GM18951 (cell line): ENCODE measurements at regions not wholly inside any gene's neighbourhood (a gene's known extent, or its start where the extent isn't known, plus 50 kb on each side); places are given as distances from the start of the nearest gene placed in this dataset.

Source experiments
- POLR2A ChIP-seq: IDR thresholded peaks from 4 replicates; pipeline ENCODE4 v1.6.1; 2011; ENCODE audit warnings: mild to moderate bottlenecking; ENCODE audit not compliant: insufficient read length, insufficient read depth; ENCODE audit errors: extremely low read depth
- in situ Hi-C: fragments of 300-500 bp; cut with MboI; formaldehyde crosslinking; loops from one replicate; pipeline ENCODE4 v1.12.0; 2022; ENCODE audit warnings: low sequenced_read_pairs, mixed read lengths, inconsistent platforms; ENCODE audit not compliant: unreplicated experiment

DNA sequence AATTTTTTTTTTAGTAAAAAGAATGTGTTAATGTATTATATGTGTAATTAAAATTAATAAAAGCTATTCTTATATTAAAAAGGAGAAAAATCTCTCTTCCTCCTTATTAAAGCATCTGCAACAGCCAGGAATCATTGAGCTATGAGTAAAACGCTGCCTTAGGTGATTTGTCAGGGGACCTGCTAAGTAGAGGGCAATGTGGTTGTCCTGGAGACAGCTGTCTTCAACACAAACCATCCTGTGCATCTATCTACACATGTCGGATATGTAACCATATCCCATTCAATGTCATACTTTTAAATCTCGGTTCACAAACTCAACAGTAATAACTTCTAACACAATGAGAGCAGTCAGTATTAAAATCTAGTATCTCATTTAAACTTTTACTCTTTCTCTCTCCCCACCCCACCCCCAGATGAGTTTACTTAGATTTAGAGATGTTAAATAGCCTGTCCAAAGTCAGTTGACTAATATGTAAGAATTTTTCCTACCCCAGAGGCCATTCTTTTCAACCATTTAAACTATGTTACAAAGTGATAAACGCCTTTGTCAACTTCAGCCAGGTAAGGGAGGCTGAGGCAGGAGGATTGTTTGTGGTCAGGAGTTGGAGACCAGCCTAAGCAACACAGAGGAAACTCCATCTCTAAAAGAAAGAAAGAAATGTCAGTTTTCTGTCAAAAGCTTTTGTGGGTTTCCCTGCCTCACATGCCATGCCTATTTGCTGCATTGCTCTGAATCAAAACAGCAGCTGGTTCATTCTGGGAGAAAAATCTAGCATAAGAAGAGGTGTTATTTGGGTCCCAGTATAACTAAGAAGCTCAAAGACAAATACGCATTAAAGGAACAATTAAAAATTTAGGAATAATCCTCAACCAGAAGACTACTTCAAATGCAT, 413.7 kb upstream of the CCDC196 start:
- TF ChIP-seq POLR2A = no peak
- in situ Hi-C loops = loop anchor here (10.0 to 25.0 kb wide), 2 partner anchors 660 to 908 kb away; partner anchors contain the start of gene FUT8

DNA sequence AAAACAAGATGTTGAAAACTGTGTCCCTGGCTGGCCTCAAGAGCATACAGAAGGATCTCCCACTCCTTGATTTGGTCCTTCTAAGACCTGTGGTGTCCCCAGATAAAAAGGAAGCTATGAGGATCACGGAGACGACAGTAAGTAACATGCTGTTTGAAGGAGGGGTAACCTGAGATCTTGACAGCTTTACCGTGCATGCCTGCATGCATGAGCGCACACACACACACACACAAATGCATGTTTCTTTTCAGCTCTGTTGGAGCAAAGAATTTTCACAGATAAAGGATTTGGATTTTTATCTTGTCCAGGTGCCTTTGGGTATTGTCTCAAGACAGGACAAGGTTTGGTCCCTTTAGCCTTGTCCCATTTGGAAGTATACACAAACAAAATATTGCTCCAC, 411.6 kb upstream of the CCDC196 start:
- in situ Hi-C loops = loop anchor here (10.0 to 25.0 kb wide), 2 partner anchors 662 to 910 kb away; partner anchors contain the start of gene FUT8
- TF ChIP-seq POLR2A = no peak

DNA sequence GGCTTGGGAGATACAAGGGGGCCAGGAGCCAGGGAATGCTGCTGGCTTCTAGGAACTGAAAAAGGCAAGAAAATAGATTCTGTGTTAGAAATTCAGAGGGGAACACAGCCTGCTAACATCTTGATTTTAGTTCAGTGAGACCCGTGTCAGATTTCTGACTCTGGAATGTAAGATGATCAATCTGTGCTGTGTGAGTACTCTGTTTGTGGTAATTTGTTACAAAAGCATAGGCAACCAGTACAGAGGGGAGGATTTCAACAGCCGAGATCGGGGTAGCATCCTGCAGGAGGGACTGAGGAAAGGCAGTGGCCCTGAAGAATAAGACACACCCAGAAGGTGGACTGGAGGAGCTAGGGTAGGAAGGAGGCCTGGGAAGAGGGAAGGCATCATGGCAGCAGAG, 410.0 kb upstream of the CCDC196 start:
- in situ Hi-C loops = loop anchor here (10.0 kb wide), 1 partner anchor 911 kb away; no protein-coding TSS in a partner anchor
- TF ChIP-seq POLR2A = no peak

DNA sequence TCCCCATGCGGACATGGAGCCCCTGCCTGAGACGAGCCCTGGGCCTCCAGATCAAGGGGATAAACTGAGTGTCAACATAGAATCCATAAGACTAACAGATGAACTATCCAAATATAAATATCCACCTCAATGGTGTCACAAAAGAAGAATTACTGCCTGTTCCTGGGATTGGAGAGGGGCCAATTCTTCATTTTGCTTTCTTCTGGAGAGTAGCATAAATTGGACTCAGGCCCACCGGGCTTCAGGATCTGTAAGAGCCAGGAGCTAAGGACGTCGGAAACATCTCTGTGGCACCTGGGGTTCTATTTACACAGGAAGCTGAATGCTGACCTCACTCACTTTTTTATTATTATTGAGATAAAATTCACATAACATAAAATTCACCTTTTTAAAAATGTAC, 408.2 kb upstream of the CCDC196 start:
- TF ChIP-seq POLR2A = no peak
- in situ Hi-C loops = loop anchor here (10.0 kb wide), 1 partner anchor 913 kb away; no protein-coding TSS in a partner anchor

DNA sequence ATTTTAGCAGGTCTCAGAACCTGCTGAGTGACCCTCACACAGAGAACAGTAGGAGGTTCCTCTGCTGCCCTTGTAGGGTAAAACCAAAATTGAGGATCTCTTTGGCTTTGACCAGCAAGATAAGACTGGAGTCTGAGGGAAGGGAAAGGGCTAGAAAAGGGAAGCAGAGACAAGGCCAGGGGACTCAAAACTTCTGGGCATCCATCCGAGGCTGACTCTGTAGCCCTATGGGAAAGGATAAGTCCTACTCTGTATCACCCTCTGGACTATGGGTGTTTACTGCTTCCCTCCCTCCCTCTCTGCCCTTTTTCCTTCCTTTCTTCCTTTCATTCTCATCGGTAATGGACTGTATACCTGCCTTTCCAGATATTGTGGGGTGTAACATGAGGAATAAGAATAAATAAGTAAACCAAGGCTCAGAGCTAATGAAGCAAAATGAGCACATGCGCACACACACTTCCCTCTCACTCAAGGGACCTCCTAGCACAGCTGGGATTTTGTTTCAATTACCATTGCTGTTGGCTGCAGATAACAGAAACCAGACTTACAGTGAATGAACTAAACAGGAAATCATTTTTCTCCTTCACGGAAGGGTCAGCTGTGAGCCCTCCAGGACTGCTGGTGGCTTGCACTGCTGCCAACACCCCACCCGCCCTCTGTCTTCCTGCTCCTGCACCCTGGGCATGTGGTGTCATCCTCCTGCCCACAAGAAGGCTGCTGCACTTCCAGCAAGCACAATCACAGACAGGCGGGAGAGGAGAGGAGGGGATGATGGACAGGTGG, 404.4 kb upstream of the CCDC196 start:
- in situ Hi-C loops = no loop called here
- TF ChIP-seq POLR2A = no peak

DNA sequence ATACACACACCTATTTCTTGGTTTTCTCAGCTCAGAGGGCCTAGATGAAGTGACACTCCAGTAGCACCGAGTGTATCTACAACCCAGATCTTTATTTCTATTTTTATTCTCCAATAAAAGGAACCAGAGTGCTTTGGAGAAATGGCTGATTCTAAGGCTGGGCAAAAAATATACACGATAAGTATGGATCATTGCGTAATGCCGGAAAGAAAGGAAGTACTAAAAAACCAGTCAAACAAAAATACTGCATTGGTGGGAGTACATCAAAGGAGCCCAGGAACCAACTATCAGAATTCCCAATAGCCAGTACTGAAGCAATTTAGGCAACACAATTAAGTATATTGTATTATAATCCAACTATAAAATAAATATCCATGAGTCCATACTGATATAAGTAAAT, 400.9 kb upstream of the CCDC196 start:
- in situ Hi-C loops = no loop called here
- no peak for TF ChIP-seq POLR2A

DNA sequence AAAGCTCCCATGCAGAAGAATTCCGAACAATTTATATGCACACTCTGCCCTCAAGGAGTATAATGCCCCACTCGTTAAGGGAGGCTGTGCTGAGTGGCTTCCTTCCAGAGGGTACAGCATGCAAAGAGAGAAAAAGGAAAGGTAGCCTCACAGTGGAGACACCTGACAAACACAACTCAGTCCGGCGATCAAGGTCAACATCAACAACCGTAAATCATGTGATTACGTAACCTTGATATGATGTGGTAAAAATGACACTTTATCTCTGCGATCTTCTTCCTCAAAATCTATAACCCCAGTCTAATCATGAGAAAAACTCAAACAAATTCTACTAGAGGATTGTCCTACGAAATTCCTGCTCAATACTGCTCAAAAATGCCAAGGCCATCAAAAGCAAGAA, 400.5 kb upstream of the CCDC196 start:
- TF ChIP-seq POLR2A = no peak
- in situ Hi-C loops = no loop called here

DNA sequence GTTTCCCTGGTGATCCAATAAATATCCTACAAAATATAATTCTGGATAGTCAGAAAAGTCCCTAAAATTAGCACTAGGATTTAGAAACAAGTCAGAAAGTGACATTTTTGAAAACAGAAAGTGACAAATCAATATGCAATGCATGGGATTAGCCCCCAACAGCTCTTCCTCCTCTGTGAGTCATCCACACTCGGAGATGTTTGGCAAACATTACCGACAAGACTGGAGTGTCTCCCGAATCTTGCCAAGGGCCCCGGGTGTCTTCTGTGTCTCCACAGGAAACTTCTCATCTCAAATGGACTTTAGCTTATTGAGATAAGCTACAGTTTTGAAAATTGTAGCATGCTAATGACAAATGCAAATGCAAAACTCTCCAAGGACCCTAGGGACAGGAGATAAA, 398.9 kb upstream of the CCDC196 start:
- in situ Hi-C loops = no loop called here
- no peak for TF ChIP-seq POLR2A

DNA sequence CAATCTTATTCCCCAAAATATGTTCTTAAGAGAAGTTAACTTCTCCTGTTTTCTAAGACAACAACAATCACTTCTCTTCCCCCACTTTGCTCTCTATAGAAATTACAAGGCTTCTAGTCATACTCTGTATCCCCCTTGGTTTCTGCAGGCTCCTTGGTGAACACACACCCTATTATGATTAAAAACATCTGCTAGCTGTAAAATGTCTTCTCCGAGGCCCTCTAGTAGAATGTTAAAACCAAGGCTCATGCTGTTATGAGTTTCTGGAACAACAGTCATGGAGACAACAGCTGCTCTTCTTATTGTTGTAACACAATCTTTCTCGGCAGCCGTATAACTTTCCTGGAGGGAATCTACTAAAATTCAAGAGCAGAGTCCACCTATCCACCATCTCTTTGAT, 397.5 kb upstream of the CCDC196 start:
- in situ Hi-C loops = no loop called here
- no peak for TF ChIP-seq POLR2A

DNA sequence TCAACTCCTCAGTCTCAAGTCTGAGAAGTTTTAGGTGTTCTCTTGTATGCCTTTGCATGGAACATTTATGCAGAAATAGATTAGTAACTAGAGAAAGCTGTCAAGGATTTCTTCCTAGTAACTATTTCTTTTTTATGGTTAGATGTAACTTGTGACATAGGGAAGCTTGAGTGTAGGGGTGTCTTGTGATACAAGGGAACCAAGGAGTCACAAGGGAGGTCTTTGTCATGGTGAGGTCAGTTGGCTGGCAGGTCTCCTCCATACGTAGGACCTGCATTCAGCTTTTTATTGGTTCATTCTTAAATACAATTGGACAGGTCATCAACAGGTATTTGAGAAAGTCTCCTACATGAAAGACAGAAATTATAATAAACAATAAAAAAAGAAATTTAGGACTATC, 394.0 kb upstream of the CCDC196 start:
- in situ Hi-C loops = no loop called here

DNA sequence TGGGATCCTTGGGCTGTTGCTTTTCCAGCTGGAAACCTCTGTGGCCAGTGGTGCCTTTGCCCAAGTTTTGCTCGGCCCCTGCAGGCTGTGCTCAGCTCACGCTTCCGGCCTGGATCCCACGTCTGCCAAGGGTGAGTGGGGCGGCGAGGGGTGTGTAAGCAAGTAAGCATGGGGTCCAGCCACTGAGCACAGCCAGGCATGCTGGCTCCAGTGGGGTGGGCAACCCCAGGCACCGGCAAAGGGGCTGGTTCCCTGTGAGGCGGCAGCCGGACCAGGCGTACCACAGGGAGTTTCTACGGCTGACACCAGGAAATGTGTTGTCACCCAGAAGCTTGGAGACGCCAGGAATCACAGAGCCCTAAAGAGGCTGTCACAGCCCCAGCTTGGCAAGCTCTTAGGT, 393.4 kb upstream of the CCDC196 start:
- no peak for TF ChIP-seq POLR2A
- in situ Hi-C loops = no loop called here

More for the DNA sequence above, 394.0 kb upstream of the CCDC196 start:
- TF ChIP-seq POLR2A = no peak

DNA sequence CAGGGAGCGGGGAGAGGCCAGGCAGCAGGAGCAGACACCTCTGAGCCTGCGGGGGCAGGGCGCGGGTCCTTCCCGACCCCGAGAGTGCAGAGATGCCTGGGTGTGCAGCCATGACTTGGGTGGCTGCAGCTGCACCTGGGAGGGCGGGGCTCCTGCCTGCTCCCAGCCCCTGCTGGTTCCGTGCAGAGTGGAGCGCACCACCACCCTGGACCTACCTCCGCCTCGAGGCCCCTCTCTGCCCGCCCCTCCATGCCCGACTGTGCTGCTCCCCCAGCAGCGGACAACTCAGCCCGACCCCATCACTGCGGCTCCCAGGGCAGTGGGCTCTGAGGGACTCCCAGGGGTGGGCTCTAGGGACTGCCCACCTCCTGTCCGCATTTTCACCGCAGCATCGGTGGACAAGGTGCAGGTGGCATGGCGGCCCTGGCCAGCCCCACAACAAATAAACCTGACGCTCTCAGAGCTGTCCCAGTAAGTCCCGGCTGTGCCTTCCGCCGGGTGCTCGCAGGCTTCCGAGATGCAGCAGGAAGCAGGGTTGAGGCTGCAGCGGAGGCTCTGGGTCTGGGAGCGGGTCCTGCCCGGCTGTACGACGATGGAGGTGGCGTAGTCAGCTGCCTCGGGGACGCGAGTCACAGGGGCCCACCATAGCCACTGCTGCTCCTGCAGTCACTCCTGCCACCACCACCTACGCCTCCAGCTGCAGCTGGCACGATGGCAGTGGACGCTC, 392.0 kb upstream of the CCDC196 start:
- no peak for TF ChIP-seq POLR2A
- in situ Hi-C loops = no loop called here

DNA sequence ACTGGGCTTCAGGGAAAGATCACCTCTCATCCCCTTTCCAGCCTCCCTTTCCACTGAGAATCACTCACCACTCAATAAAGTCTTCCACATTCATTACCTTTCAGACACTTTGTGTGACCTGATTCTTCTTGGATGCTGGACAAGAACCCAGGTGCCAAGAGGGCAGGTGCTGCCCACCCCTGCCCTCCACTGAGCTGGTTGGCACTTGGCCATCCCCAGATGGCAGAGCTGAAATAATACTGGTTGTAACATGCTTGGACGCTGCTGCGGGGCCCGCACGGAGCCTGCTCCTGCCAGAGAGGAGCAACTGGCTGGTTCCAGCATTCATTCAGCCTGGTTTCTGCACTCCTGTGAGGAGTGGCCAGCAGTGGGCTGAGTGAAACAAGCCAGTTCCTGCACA, 386.7 kb upstream of the CCDC196 start:
- in situ Hi-C loops = no loop called here
- TF ChIP-seq POLR2A = no peak
